Keratinocyte (primary cell): ENCODE measurements at regions not wholly inside any gene's neighbourhood (a gene's known extent, or its start where the extent isn't known, plus 50 kb on each side); places are given as distances from the start of the nearest gene placed in this dataset.

Experiments used
- DNase-seq: peaks from one replicate; pipeline ENCODE4 v3.0.0-alpha.2; 2011; ENCODE audit warnings: low read depth, missing footprints, low spot score
- FAIRE-seq: peaks from 2 replicates; lab custom pipeline; 2011; peaks lifted over from hg19 to GRCh38; lab: Jason Lieb, UNC
- H2AFZ ChIP-seq: 2 replicates; pipeline ENCODE4 v1.6.0; 2012; ENCODE audit warnings: low read length, control low read depth, inconsistent platforms; ENCODE audit not compliant: control insufficient read depth
- H3K27ac ChIP-seq: 2 replicates; pipeline ENCODE4 v1.5.1; 2011; ENCODE audit warnings: low read length; ENCODE audit not compliant: control insufficient read depth, insufficient read depth
- H3K27me3 ChIP-seq: 3 replicates; pipeline ENCODE4 v1.6.0; 2011; ENCODE audit warnings: low read length; ENCODE audit not compliant: control insufficient read depth, insufficient read depth; ENCODE audit errors: extremely low read depth
- H3K36me3 ChIP-seq, 2 experiments: 2 replicates in 1 of 2; 3 replicates in 1 of 2; pipeline ENCODE4 v1.5.1; 2011; ENCODE audit warnings: low read length in 2 of 2, mild to moderate bottlenecking in 1 of 2; ENCODE audit not compliant: control insufficient read depth in 2 of 2, insufficient read depth in 2 of 2; ENCODE audit errors: extremely low read depth in 1 of 2
- H3K4me1 ChIP-seq: 3 replicates; pipeline ENCODE4 v1.5.1; 2011; ENCODE audit warnings: low read length; ENCODE audit not compliant: control insufficient read depth, insufficient read depth; ENCODE audit errors: extremely low read depth
- H3K4me2 ChIP-seq: 3 replicates; pipeline ENCODE4 v1.6.0; 2011; ENCODE audit warnings: low read depth, low read length; ENCODE audit not compliant: control insufficient read depth, insufficient read depth; ENCODE audit errors: extremely low read depth
- H3K4me3 ChIP-seq, 3 experiments: fragments of 200-600 bp in 1 of 3; sonication (generic) in 1 of 3; 2 replicates in 2 of 3; 3 replicates in 1 of 3; pipeline ENCODE4 v1.5.1; 2011 to 2016; ENCODE audit warnings: low read length in 3 of 3, mild to moderate bottlenecking in 3 of 3, control low read depth in 2 of 3, inconsistent platforms in 1 of 3, low read depth in 1 of 3, mixed read lengths in 1 of 3, mixed run types in 1 of 3, moderate library complexity in 1 of 3; ENCODE audit not compliant: control insufficient read depth in 2 of 3, insufficient read depth in 2 of 3; ENCODE audit errors: extremely low read depth in 1 of 3
- H3K79me2 ChIP-seq: 2 replicates; pipeline ENCODE4 v1.6.0; 2012; ENCODE audit warnings: low read length; ENCODE audit not compliant: control insufficient read depth, insufficient read depth
- H3K9ac ChIP-seq: 3 replicates; pipeline ENCODE4 v1.6.0; 2011; ENCODE audit warnings: low read length; ENCODE audit not compliant: control insufficient read depth, insufficient read depth; ENCODE audit errors: extremely low read depth
- H3K9me1 ChIP-seq: 3 replicates; pipeline ENCODE4 v1.6.0; 2011; ENCODE audit warnings: low read length; ENCODE audit not compliant: control insufficient read depth, insufficient read depth; ENCODE audit errors: extremely low read depth
- H3K9me3 ChIP-seq: 2 replicates; pipeline ENCODE4 v1.5.1; 2012; ENCODE audit warnings: low read depth, low read length; ENCODE audit not compliant: control insufficient read depth
- H4K20me1 ChIP-seq: 3 replicates; pipeline ENCODE4 v1.6.0; 2011; ENCODE audit warnings: low read length; ENCODE audit not compliant: control insufficient read depth, insufficient read depth; ENCODE audit errors: extremely low read depth
- EZH2 ChIP-seq: IDR thresholded peaks from one replicate; pipeline ENCODE4 v1.6.1; 2012; ENCODE audit warnings: inconsistent platforms, mild to moderate bottlenecking, low read length, moderate library complexity
- dilution Hi-C: fragments of 300-500 bp; cut with MboI; formaldehyde crosslinking; loops from one replicate; pipeline ENCODE4 v1.7.0; 2020; ENCODE audit warnings: low sequenced_read_pairs; ENCODE audit not compliant: extremely low pct_ligation_motif_present
- TF ChIP-seq, protein P1 (sequence below), 3 experiments: IDR thresholded peaks in 1 of 3; conservative IDR thresholded peaks in 1 of 3; optimal IDR thresholded peaks in 1 of 3; 2 replicates in 2 of 3; 3 replicates in 1 of 3; pipeline versions ENCODE3 to v1.5.1; 2011; ENCODE audit warnings: low read length in 3 of 3, mild to moderate bottlenecking in 3 of 3, moderate library complexity in 2 of 3, control low read depth in 1 of 3, inconsistent platforms in 1 of 3; ENCODE audit not compliant: insufficient read depth in 2 of 3; ENCODE audit errors: extremely low read depth in 1 of 3

DNA sequence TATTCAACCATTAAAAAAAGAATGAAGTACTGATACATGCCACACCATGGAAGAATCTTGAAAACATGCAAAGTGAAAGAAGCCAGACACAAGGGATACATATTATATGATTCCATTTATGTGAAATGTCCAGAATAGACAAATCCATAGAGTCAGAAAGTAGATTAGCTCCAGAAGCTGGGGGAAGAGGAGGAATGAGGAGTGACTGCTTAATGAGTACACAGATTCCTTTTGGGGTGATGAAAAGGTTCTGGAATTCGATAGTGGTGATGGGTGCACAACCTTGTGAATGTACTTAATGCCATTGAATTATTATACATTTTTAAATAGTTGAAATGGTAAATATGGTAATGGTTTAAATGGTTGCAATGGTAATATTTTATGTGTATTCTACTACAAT lies 90.6 kb upstream of the SPATA12 start:
- H3K4me3 ChIP-seq: no peak overlapping the region
- H3K9ac ChIP-seq: no peak overlapping the region
- FAIRE-seq: no peak
- no peak overlapping the region for H3K4me2 ChIP-seq
- H3K36me3 ChIP-seq: no peaks in the 10 kb centered on the region
- H3K9me1 ChIP-seq: no peaks in the 10 kb centered on the region
- H3K27ac ChIP-seq: no peak overlapping the region
- no peaks in the 10 kb centered on the region for H3K79me2 ChIP-seq
- no peaks in the 10 kb centered on the region for H3K9me3 ChIP-seq
- no peak overlapping the region for H2AFZ ChIP-seq
- no peak for TF ChIP-seq EZH2
- TF ChIP-seq, protein P1, sequence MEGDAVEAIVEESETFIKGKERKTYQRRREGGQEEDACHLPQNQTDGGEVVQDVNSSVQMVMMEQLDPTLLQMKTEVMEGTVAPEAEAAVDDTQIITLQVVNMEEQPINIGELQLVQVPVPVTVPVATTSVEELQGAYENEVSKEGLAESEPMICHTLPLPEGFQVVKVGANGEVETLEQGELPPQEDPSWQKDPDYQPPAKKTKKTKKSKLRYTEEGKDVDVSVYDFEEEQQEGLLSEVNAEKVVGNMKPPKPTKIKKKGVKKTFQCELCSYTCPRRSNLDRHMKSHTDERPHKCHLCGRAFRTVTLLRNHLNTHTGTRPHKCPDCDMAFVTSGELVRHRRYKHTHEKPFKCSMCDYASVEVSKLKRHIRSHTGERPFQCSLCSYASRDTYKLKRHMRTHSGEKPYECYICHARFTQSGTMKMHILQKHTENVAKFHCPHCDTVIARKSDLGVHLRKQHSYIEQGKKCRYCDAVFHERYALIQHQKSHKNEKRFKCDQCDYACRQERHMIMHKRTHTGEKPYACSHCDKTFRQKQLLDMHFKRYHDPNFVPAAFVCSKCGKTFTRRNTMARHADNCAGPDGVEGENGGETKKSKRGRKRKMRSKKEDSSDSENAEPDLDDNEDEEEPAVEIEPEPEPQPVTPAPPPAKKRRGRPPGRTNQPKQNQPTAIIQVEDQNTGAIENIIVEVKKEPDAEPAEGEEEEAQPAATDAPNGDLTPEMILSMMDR (optimal IDR thresholded peaks at IDR 0.05 in 1 of 3, IDR thresholded peaks at IDR 0.05 in 1 of 3, conservative IDR thresholded peaks at IDR 0.05 in 1 of 3; ENCODE audit: extremely low read depth in 1 of 3, insufficient read depth in 2 of 3, low read length in 3 of 3): no peak
- no peak for DNase-seq
- H4K20me1 ChIP-seq: no peaks in the 10 kb centered on the region
- dilution Hi-C loops: no loop called here
- no peaks in the 10 kb centered on the region for H3K4me1 ChIP-seq
- H3K27me3 ChIP-seq: no peaks in the 10 kb centered on the region

DNA sequence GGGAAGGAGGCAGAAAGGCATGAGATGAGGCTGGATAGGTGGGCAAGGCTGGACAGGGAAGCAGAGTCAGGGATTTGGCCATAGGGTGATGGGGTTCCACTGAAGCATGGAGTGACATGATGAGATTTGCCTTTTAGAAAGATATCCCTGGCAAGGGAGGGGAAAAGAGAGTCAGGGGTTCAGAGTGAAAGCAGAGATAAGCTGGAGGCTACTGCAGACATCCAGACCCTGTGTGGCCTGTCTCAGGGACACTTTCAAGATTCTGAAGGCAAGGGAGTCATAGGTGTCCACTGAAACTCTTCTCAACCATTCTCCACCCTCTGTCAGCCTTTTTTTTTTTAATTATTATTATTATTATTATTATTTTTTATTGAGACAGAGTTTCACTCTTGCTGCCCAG lies 94.0 kb upstream of the SPATA12 start:
- H3K4me1 ChIP-seq: no peaks in the 10 kb centered on the region
- FAIRE-seq: no peak
- no peak overlapping the region for H3K4me2 ChIP-seq
- H2AFZ ChIP-seq: no peak overlapping the region
- H3K9ac ChIP-seq: no peak overlapping the region
- TF ChIP-seq, protein P1 (optimal IDR thresholded peaks at IDR 0.05 in 1 of 3, IDR thresholded peaks at IDR 0.05 in 1 of 3, conservative IDR thresholded peaks at IDR 0.05 in 1 of 3; ENCODE audit: extremely low read depth in 1 of 3, insufficient read depth in 2 of 3, low read length in 3 of 3): no peak
- no peak for TF ChIP-seq EZH2
- dilution Hi-C loops: no loop called here
- no peaks in the 10 kb centered on the region for H3K79me2 ChIP-seq
- H3K9me3 ChIP-seq: no peaks in the 10 kb centered on the region
- H3K9me1 ChIP-seq: no peaks in the 10 kb centered on the region
- DNase-seq: no peak
- H3K27ac ChIP-seq: no peak overlapping the region
- H3K36me3 ChIP-seq: no peaks in the 10 kb centered on the region
- no peaks in the 10 kb centered on the region for H4K20me1 ChIP-seq
- H3K4me3 ChIP-seq: no peak overlapping the region
- H3K27me3 ChIP-seq: no peaks in the 10 kb centered on the region
